ENCODE measurements at regions not wholly inside any gene's neighbourhood (a gene's known extent, or its start where the extent isn't known, plus 50 kb on each side); places are given as distances from the start of the nearest gene placed in this dataset.

DNA sequence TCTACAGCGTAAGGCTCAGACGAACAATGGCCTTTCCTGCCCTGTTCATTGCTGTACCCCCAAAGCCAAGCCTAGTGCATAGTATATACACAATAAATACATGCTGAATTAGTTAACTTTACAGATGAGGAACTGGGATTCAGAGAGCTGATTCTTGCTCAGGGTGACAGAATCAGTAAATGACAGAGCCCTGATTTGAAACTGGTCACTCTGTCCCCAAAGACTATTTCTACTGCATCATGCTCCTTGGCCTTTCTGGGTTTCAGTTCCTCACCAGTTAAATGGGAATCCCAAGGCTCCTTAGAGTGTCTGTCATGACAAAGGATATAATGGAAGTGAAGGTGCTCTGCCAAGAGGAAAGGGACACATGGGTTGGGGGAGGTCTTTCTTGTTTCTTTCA lies 50.5 kb upstream of the TSKU start:
- POLR2A ChIA-PET = no interaction called here
- no peak for ATAC-seq

More for the DNA sequence above, 50.5 kb upstream of the TSKU start:
- no peak for DNase-seq (ENCODE audit: low spot score)
- H3K9me3 Mint-ChIP-seq = no peaks in the 10 kb centered on the region
- no peak overlapping the region for H3K4me3 Mint-ChIP-seq
- TF ChIP-seq KAT7 (CRISPR knock-in tag; IDR thresholded peaks at IDR 0.05; ENCODE audit: borderline replicate concordance) (no peak), ZNF263 (CRISPR knock-in tag; IDR thresholded peaks at IDR 0.05; ENCODE audit: low read depth) (no peak), NFATC4 (CRISPR knock-in tag; IDR thresholded peaks at IDR 0.05) (no peak), FOXP1 (CRISPR knock-in tag; IDR thresholded peaks at IDR 0.05; ENCODE audit: borderline replicate concordance) (no peak), GTF2I (CRISPR knock-in tag; conservative IDR thresholded peaks at IDR 0.05) (no peak), TCF7 (CRISPR knock-in tag; IDR thresholded peaks at IDR 0.05; ENCODE audit: low read depth) (no peak), RELA (CRISPR knock-in tag; IDR thresholded peaks at IDR 0.05; ENCODE audit: borderline replicate concordance) (no peak), RORB (CRISPR knock-in tag; IDR thresholded peaks at IDR 0.05) (no peak), ZNF671 (CRISPR knock-in tag; IDR thresholded peaks at IDR 0.05) (no peak)
- TF ChIP-seq, protein P1, sequence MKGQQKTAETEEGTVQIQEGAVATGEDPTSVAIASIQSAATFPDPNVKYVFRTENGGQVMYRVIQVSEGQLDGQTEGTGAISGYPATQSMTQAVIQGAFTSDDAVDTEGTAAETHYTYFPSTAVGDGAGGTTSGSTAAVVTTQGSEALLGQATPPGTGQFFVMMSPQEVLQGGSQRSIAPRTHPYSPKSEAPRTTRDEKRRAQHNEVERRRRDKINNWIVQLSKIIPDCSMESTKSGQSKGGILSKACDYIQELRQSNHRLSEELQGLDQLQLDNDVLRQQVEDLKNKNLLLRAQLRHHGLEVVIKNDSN (CRISPR knock-in tag; IDR thresholded peaks at IDR 0.05) = no peak
- TF ChIP-seq, protein P2, sequence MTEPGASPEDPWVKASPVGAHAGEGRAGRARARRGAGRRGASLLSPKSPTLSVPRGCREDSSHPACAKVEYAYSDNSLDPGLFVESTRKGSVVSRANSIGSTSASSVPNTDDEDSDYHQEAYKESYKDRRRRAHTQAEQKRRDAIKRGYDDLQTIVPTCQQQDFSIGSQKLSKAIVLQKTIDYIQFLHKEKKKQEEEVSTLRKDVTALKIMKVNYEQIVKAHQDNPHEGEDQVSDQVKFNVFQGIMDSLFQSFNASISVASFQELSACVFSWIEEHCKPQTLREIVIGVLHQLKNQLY (CRISPR knock-in tag; IDR thresholded peaks at IDR 0.05) = no peak
- TF ChIP-seq, protein P3, sequence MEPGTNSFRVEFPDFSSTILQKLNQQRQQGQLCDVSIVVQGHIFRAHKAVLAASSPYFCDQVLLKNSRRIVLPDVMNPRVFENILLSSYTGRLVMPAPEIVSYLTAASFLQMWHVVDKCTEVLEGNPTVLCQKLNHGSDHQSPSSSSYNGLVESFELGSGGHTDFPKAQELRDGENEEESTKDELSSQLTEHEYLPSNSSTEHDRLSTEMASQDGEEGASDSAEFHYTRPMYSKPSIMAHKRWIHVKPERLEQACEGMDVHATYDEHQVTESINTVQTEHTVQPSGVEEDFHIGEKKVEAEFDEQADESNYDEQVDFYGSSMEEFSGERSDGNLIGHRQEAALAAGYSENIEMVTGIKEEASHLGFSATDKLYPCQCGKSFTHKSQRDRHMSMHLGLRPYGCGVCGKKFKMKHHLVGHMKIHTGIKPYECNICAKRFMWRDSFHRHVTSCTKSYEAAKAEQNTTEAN (CRISPR knock-in tag; IDR thresholded peaks at IDR 0.05) = no peak
- TF ChIP-seq, protein P4, sequence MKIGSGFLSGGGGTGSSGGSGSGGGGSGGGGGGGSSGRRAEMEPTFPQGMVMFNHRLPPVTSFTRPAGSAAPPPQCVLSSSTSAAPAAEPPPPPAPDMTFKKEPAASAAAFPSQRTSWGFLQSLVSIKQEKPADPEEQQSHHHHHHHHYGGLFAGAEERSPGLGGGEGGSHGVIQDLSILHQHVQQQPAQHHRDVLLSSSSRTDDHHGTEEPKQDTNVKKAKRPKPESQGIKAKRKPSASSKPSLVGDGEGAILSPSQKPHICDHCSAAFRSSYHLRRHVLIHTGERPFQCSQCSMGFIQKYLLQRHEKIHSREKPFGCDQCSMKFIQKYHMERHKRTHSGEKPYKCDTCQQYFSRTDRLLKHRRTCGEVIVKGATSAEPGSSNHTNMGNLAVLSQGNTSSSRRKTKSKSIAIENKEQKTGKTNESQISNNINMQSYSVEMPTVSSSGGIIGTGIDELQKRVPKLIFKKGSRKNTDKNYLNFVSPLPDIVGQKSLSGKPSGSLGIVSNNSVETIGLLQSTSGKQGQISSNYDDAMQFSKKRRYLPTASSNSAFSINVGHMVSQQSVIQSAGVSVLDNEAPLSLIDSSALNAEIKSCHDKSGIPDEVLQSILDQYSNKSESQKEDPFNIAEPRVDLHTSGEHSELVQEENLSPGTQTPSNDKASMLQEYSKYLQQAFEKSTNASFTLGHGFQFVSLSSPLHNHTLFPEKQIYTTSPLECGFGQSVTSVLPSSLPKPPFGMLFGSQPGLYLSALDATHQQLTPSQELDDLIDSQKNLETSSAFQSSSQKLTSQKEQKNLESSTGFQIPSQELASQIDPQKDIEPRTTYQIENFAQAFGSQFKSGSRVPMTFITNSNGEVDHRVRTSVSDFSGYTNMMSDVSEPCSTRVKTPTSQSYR (CRISPR knock-in tag; IDR thresholded peaks at IDR 0.05) = no peak
- TF ChIP-seq, protein P5, sequence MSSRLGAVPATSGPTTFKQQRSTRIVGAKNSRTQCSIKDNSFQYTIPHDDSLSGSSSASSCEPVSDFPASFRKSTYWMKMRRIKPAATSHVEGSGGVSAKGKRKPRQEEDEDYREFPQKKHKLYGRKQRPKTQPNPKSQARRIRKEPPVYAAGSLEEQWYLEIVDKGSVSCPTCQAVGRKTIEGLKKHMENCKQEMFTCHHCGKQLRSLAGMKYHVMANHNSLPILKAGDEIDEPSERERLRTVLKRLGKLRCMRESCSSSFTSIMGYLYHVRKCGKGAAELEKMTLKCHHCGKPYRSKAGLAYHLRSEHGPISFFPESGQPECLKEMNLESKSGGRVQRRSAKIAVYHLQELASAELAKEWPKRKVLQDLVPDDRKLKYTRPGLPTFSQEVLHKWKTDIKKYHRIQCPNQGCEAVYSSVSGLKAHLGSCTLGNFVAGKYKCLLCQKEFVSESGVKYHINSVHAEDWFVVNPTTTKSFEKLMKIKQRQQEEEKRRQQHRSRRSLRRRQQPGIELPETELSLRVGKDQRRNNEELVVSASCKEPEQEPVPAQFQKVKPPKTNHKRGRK (CRISPR knock-in tag; IDR thresholded peaks at IDR 0.05; ENCODE audit: borderline replicate concordance) = no peak
- peaks cover 32% of the 10 kb centered on the region for H3K4me1 Mint-ChIP-seq
- CTCF ChIA-PET = interaction anchor here (5.5 to 7.2 kb wide), 2 partner anchors 68 to 186 kb away, joined by 133 to 135 read pairs; no protein-coding TSS in a partner anchor
- peaks cover 2% of the 10 kb centered on the region; the same call in 1 of the 2 replicates for H3K27me3 Mint-ChIP-seq (ENCODE audit: low read depth)
- no peak overlapping the region for H3K27ac Mint-ChIP-seq
- H3K36me3 Mint-ChIP-seq = no peaks in the 10 kb centered on the region

All from WTC11 (cell line).